H1 (cell line): ENCODE measurements at regions not wholly inside any gene's neighbourhood (a gene's known extent, or its start where the extent isn't known, plus 50 kb on each side); places are given as distances from the start of the nearest gene placed in this dataset.

Experiments used
- BRCA1 ChIP-seq: IDR thresholded peaks from 2 replicates; pipeline ENCODE4 v1.6.1; 2012; ENCODE audit warnings: low read depth, low read length, improper control_type of control experiment
- CHD2 ChIP-seq: IDR thresholded peaks from 2 replicates; pipeline ENCODE4 v1.6.1; 2012; ENCODE audit warnings: low read length, improper control_type of control experiment
- CTBP2 ChIP-seq: IDR thresholded peaks from 2 replicates; pipeline ENCODE4 v1.7.0; 2011; ENCODE audit warnings: borderline replicate concordance, mild to moderate bottlenecking, moderate library complexity, mixed read lengths, low read length; ENCODE audit not compliant: insufficient read depth, insufficient read length
- GABPA ChIP-seq: IDR thresholded peaks from 2 replicates; pipeline ENCODE4 v1.6.1; 2011; ENCODE audit warnings: mild to moderate bottlenecking, low read length, moderate library complexity, borderline replicate concordance; ENCODE audit not compliant: insufficient read depth
- HDAC2 ChIP-seq, 2 experiments: fragments of 300-600 bp in 1 of 2; sonication (generic) in 1 of 2; IDR thresholded peaks; 2 replicates each; pipeline ENCODE4 v1.6.1; 2011 to 2012; ENCODE audit warnings: low read depth in 2 of 2, low read length in 2 of 2, mild to moderate bottlenecking in 2 of 2, moderate library complexity in 2 of 2, borderline replicate concordance in 1 of 2, inconsistent platforms in 1 of 2
- JUND ChIP-seq: IDR thresholded peaks from 2 replicates; pipeline ENCODE4 v1.6.1; 2011; ENCODE audit warnings: mild to moderate bottlenecking, improper control_type of control experiment, low read length
- KDM1A ChIP-seq: fragments of 200-600, 300-600 bp; sonication (generic); IDR thresholded peaks from 2 replicates; pipeline ENCODE4 v1.7.1; 2016; ENCODE audit warnings: mild to moderate bottlenecking, low read length, borderline replicate concordance
- KDM4A ChIP-seq: IDR thresholded peaks from one replicate; pipeline ENCODE4 v1.7.1; 2012; ENCODE audit warnings: low read depth, mild to moderate bottlenecking, moderate library complexity, low read length, inconsistent platforms; ENCODE audit not compliant: severe bottlenecking
- MAFK ChIP-seq: IDR thresholded peaks from 2 replicates; pipeline ENCODE4 v1.6.1; 2012; ENCODE audit warnings: low read depth, mild to moderate bottlenecking, improper control_type of control experiment, low read length
- NRF1 ChIP-seq: IDR thresholded peaks from 2 replicates; pipeline ENCODE4 v1.6.1; 2011; ENCODE audit warnings: mild to moderate bottlenecking, low read depth, low read length, improper control_type of control experiment
- POLR2AphosphoS5 ChIP-seq: IDR thresholded peaks from 2 replicates; pipeline ENCODE4 v1.6.1; 2011; ENCODE audit warnings: low read depth, low read length
- RAD21 ChIP-seq, 2 experiments: IDR thresholded peaks in 1 of 2; conservative IDR thresholded peaks in 1 of 2; 2 replicates each; pipeline ENCODE4 v1.6.1; 2011; ENCODE audit warnings: low read depth in 2 of 2, low read length in 2 of 2, improper control_type of control experiment in 1 of 2, inconsistent platforms in 1 of 2, mild to moderate bottlenecking in 1 of 2, moderate library complexity in 1 of 2
- RNF2 ChIP-seq: fragments of 200-900, 300-1000 bp; sonication (generic); IDR thresholded peaks from 2 replicates; pipeline ENCODE4 v1.7.1; 2016; ENCODE audit warnings: borderline replicate concordance, low read depth, mild to moderate bottlenecking, antibody characterized with exemption, low read length; ENCODE audit not compliant: poor library complexity, severe bottlenecking; ENCODE audit errors: missing control alignments
- RXRA ChIP-seq: IDR thresholded peaks from 2 replicates; pipeline ENCODE4 v1.6.1; 2011; ENCODE audit warnings: low read depth, mild to moderate bottlenecking, low read length, moderate library complexity; ENCODE audit not compliant: insufficient read depth
- SIRT6 ChIP-seq: IDR thresholded peaks from one replicate; pipeline ENCODE4 v1.7.1; 2012; ENCODE audit warnings: low read length, inconsistent platforms
- SP2 ChIP-seq: IDR thresholded peaks from 2 replicates; pipeline ENCODE4 v1.6.1; 2012; ENCODE audit warnings: mild to moderate bottlenecking, low read length, inconsistent platforms
- SRF ChIP-seq: IDR thresholded peaks from 2 replicates; pipeline ENCODE4 v1.6.1; 2011; ENCODE audit warnings: mild to moderate bottlenecking, low read depth, low read length, moderate library complexity
- SUZ12 ChIP-seq: fragments of 200-600 bp; sonication (generic); IDR thresholded peaks from 2 replicates; pipeline ENCODE4 v1.6.1; 2012; ENCODE audit warnings: mild to moderate bottlenecking, inconsistent platforms, low read length, moderate library complexity, mixed read lengths
- TAF1 ChIP-seq: IDR thresholded peaks from 2 replicates; pipeline ENCODE4 v1.6.1; 2011; ENCODE audit warnings: mild to moderate bottlenecking, low read depth, low read length

- TF ChIP-seq HDAC2 (IDR thresholded peaks at IDR 0.05; ENCODE audit: borderline replicate concordance in 1 of 2, low read depth in 2 of 2, low read length in 2 of 2) (peak; percentile 38 to 59; a peak in 1 of 4 replicates), CTBP2 (no peak), CHD2 (0 out of 2 replicates have a peak, but pooled peaks have one; percentile 42), POLR2AphosphoS5 (no peak), NRF1 (no peak), KDM1A (no peak), SP2 (no peak), JUND (no peak), GABPA (no peak), KDM4A (no peak), SRF (no peak), BRCA1 (no peak), RAD21 (IDR thresholded peaks at IDR 0.05 in 1 of 2, conservative IDR thresholded peaks at IDR 0.05 in 1 of 2; ENCODE audit: low read depth in 2 of 2, low read length in 2 of 2) (no peak), RXRA (no peak), RNF2 (no peak), SIRT6 (no peak), MAFK (no peak), SUZ12 (no peak), TAF1 (0 out of 2 replicates have a peak, but pooled peaks have one; percentile 18)
Observed at GRCh38 chr5:21613971-21614488, 1239.1 kb downstream of the CDH12 start (continued).
